Neural crest cell (in vitro differentiated cells): ENCODE measurements at regions not wholly inside any gene's neighbourhood (a gene's known extent, or its start where the extent isn't known, plus 50 kb on each side); places are given as distances from the start of the nearest gene placed in this dataset.

Experiments used
- DNase-seq: peaks from one replicate; pipeline ENCODE4 v3.0.0; 2021; ENCODE audit warnings: low read depth, mixed read lengths, low spot score
- H3K27ac Mint-ChIP-seq: one replicate; pipeline ENCODE4 v1.8.0; 2021; ENCODE audit warnings: mild to moderate bottlenecking, mixed read lengths; ENCODE audit not compliant: unreplicated experiment
- H3K27me3 Mint-ChIP-seq: 2 replicates; pipeline ENCODE4 v1.8.0; 2021; ENCODE audit warnings: low read depth, mild to moderate bottlenecking, mixed read lengths
- H3K36me3 Mint-ChIP-seq: 2 replicates; pipeline ENCODE4 v1.8.0; 2021; ENCODE audit warnings: low read depth, mild to moderate bottlenecking, mixed read lengths
- H3K4me1 Mint-ChIP-seq: 2 replicates; pipeline ENCODE4 v1.8.0; 2021; ENCODE audit warnings: mixed read lengths
- H3K4me3 Mint-ChIP-seq: one replicate; pipeline ENCODE4 v1.8.0; 2021; ENCODE audit warnings: mild to moderate bottlenecking, mixed read lengths
- H3K9me3 Mint-ChIP-seq: 2 replicates; pipeline ENCODE4 v1.8.0; 2021; ENCODE audit warnings: mixed read lengths
- TF ChIP-seq, protein P1 (sequence below): fragments of 200-600 bp; sonication (generic); conservative IDR thresholded peaks from 2 replicates; pipeline ENCODE4 v1.5.0; 2021; ENCODE audit warnings: antibody characterized with exemption, mild to moderate bottlenecking

DNA sequence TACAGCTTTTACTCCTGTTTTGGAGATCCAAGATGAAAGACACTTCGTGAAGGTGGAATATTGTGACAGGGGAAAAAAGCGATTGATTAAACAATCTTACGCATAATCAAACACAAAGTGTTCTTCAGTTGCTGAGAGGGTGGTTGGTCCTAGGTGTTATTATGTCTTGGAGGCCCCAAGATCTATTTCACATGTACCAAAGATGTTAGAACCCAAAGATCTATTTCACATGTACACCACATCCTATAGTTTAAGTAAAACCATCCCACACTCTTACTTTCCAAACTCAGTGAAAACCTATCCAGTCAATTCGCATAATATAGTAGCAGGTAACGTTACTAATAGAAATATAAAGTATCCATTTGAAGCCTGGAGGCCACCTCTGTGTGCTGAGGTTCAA lies 242.6 kb upstream of the MAF start:
- H3K4me1 Mint-ChIP-seq: peaks cover 28% of the 10 kb centered on the region
- H3K36me3 Mint-ChIP-seq: no peaks in the 10 kb centered on the region
- TF ChIP-seq, protein P1, sequence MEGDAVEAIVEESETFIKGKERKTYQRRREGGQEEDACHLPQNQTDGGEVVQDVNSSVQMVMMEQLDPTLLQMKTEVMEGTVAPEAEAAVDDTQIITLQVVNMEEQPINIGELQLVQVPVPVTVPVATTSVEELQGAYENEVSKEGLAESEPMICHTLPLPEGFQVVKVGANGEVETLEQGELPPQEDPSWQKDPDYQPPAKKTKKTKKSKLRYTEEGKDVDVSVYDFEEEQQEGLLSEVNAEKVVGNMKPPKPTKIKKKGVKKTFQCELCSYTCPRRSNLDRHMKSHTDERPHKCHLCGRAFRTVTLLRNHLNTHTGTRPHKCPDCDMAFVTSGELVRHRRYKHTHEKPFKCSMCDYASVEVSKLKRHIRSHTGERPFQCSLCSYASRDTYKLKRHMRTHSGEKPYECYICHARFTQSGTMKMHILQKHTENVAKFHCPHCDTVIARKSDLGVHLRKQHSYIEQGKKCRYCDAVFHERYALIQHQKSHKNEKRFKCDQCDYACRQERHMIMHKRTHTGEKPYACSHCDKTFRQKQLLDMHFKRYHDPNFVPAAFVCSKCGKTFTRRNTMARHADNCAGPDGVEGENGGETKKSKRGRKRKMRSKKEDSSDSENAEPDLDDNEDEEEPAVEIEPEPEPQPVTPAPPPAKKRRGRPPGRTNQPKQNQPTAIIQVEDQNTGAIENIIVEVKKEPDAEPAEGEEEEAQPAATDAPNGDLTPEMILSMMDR: no peak
- H3K27me3 Mint-ChIP-seq: no peaks in the 10 kb centered on the region
- H3K27ac Mint-ChIP-seq: no peak overlapping the region
- DNase-seq: no peak
- H3K4me3 Mint-ChIP-seq: no peak overlapping the region
- H3K9me3 Mint-ChIP-seq: no peaks in the 10 kb centered on the region

DNA sequence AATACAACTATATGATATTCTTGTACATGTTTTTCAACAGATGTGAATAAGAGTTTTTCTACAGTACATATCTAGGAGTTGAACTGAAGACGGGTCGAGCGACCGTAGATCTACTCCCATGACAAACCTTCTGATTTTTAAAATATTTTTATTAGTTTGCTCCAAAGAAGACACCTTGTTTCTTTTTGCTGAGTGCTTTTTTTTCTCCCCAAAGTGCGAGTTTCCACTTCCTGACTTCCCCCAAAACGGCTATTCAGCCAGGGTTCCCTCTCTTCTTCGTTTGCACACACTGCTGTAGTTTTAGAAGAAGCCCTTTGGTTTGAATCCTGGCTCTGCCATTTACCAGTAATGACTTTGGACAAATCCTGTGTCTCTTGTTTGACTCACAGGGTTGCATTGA lies 241.7 kb upstream of the MAF start:
- no peak overlapping the region for H3K27ac Mint-ChIP-seq
- DNase-seq: no peak
- H3K9me3 Mint-ChIP-seq: no peaks in the 10 kb centered on the region
- no peaks in the 10 kb centered on the region for H3K27me3 Mint-ChIP-seq
- TF ChIP-seq, protein P1: no peak
- peaks cover 28% of the 10 kb centered on the region for H3K4me1 Mint-ChIP-seq
- H3K36me3 Mint-ChIP-seq: no peaks in the 10 kb centered on the region
- H3K4me3 Mint-ChIP-seq: no peak overlapping the region

DNA sequence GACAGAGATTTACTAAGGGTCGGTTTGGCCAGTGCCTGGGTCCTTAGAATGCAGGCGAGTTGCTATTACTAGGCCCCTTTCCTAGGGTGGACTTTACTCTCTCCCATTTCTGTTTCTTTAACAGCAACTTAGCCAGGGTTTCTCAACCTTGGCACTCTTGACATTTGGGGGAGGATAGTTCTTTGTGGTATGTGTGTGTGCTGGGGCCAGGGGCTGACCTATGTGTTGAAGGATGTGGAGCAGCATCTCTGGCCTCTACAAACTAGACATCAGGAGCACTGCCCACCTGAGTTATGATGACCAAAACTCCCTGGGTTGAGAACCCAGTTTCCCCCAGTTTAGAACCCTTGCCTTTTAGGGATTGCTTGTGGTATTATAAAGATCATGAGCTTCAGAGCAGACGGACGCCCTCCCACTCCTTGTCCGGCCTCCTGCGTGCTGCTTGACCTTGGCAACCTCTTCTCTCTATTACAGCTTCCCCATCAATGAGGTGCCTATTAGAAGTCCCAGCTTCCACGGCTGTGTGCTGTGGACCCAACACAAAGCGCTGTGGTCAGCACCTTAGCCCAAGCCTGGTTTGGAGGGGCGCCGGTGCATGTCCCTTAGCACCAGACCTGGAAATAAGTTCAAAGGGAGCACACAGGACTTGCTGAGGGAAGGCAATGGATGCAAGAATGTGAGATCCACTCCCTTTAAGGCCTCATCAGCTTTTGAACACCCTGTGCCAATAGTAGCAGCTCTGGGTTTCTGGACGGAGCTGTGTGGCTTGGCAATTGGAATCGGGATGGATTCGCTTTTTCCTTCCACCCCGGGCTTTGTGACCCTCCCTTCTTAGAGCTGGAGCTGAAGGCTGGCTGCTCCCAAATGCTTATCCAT lies 239.2 kb upstream of the MAF start:
- DNase-seq: no peak
- H3K36me3 Mint-ChIP-seq: no peaks in the 10 kb centered on the region
- no peak overlapping the region for H3K27ac Mint-ChIP-seq
- H3K27me3 Mint-ChIP-seq: no peaks in the 10 kb centered on the region
- H3K4me1 Mint-ChIP-seq: peaks cover 14% of the 10 kb centered on the region
- no peaks in the 10 kb centered on the region for H3K9me3 Mint-ChIP-seq
- TF ChIP-seq, protein P1: no peak
- H3K4me3 Mint-ChIP-seq: no peak overlapping the region

DNA sequence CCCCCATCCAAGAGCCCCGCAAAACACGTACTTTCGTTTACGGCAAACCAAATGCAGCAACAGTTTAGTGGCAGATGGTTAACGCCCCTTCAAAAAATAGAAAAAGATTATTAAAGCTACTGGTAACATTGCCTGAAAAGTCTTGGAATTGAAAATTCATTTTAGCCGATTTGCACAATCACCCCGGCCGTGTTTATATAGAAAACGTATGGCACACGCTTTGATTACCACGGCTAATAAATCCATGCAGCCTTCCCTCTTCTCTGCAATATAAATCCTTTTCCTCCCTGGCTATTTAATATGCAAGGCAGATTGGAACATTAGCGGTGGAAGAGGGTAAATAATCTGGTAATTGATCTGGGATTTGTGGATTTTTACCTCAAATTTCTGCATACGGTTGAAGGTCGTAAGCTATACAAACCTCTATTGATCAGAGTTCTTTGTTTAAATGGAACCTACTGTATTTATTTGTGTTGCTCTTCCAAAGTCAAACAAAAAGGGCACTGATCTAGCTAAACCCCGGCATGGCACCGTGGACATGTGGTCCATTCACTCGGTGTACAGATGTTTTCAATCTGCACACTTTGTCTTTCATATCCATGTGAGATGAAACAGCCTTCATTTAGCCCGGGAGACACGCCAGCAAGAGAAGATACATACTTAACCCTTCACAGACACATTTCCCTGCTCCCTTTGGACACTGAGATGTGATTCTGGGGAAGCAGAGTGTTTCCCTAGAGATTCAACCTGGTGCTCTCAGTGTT lies 238.1 kb upstream of the MAF start:
- no peaks in the 10 kb centered on the region for H3K36me3 Mint-ChIP-seq
- TF ChIP-seq, protein P1: no peak
- DNase-seq: no peak
- H3K4me3 Mint-ChIP-seq: no peak overlapping the region
- H3K9me3 Mint-ChIP-seq: no peaks in the 10 kb centered on the region
- H3K27ac Mint-ChIP-seq: no peak overlapping the region
- H3K27me3 Mint-ChIP-seq: no peaks in the 10 kb centered on the region
- H3K4me1 Mint-ChIP-seq: peaks cover 14% of the 10 kb centered on the region

DNA sequence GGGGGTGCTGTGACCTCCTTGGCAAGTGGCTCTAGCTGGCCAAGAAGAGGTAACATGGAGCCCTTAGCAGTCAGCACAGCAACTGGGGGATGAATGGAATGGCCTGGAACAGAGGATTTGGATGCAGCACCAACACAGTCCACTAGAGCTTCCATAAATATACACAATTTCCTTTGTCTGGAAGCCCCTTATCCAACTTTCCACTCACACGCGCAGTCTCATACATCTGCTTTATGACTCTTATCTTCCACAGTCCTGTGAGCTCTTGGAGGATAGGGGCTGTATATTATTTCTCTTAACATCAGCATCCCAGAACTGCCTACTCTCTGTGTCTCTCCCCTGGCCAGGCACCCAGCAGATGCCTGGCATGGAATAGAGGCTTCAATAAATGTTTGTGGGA lies 235.6 kb upstream of the MAF start:
- Mint-ChIP-seq H3K4me3 (no peak overlapping the region), H3K36me3 (no peaks in the 10 kb centered on the region), H3K9me3 (no peaks in the 10 kb centered on the region), H3K4me1 (peaks cover 14% of the 10 kb centered on the region), H3K27ac (no peak overlapping the region), H3K27me3 (no peaks in the 10 kb centered on the region)
- no peak for DNase-seq
- TF ChIP-seq, protein P1: no peak
